Ectodermal cell (in vitro differentiated cells): ENCODE measurements at regions not wholly inside any gene's neighbourhood (a gene's known extent, or its start where the extent isn't known, plus 50 kb on each side); places are given as distances from the start of the nearest gene placed in this dataset.

ENCODE experiments used
- H3K27ac ChIP-seq: 2 replicates; pipeline ENCODE4 v1.7.0; 2013; ENCODE audit warnings: mild to moderate bottlenecking, low read depth, low read length; ENCODE audit not compliant: insufficient read depth, poor library complexity, severe bottlenecking
- H3K27me3 ChIP-seq: 2 replicates; pipeline ENCODE4 v1.7.0; 2013; ENCODE audit warnings: mild to moderate bottlenecking, low read length; ENCODE audit not compliant: insufficient read depth, control insufficient read depth, poor library complexity, severe bottlenecking
- H3K36me3 ChIP-seq: one replicate; pipeline ENCODE4 v1.7.0; 2013; ENCODE audit warnings: low read length; ENCODE audit not compliant: control insufficient read depth, insufficient read depth
- H3K4me1 ChIP-seq: one replicate; pipeline ENCODE4 v1.7.0; 2013; ENCODE audit warnings: low read length; ENCODE audit not compliant: control insufficient read depth, insufficient read depth
- H3K4me3 ChIP-seq: 2 replicates; pipeline ENCODE4 v1.7.0; 2013; ENCODE audit warnings: low read depth, low read length, control low read depth; ENCODE audit not compliant: insufficient read depth
- H3K9me3 ChIP-seq: 2 replicates; pipeline ENCODE4 v1.7.0; 2013; ENCODE audit warnings: mild to moderate bottlenecking, low read length, moderate library complexity; ENCODE audit not compliant: control insufficient read depth
- WGBS, 2 experiments: methylation state at CpG; one replicate each; pipeline ENCODE4 v1.1.7; 2013; ENCODE audit warnings: missing lambda C conversion rate in 2 of 2; 5-methylcytosine and 5-hydroxymethylcytosine counted together

DNA sequence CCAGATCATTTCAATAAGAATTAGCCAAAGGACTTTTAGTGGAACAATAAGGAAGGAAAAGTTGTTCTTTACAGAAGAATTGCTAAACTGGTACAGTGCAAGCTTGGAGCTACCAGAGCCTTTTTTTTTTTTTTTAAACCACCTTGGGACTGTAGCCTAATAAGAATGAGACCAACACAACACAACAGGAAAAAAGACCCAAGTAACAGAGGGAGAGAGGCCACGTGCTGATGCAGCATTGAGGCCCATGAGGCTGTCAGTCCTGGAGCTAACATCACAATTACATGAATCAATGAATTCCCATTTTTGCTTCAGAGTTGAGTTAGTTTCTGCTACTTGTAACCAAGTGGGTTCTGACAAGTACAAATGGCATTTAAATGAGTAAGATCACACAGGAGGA lies 149.0 kb upstream of the EEA1 start:
- WGBS, 2 experiments = 59% methylated on average over 1 of the region's 1 CpG; no CpG with 5 or more reads in 1 of the 2 experiments
- Histone ChIP-seq H3K27ac (no peak overlapping the region), H3K4me3 (no peak overlapping the region), H3K27me3 (no peaks in the 10 kb centered on the region), H3K4me1 (peaks cover 12% of the 10 kb centered on the region), H3K9me3 (peaks cover 3% of the 10 kb centered on the region), H3K36me3 (no peaks in the 10 kb centered on the region)

- no peaks in the 10 kb centered on the region for H3K27me3 ChIP-seq
- no peaks in the 10 kb centered on the region for H3K36me3 ChIP-seq
- 96 to 97% methylated on average over 8 of the region's 8 CpGs for WGBS, 2 experiments
- peaks cover 12% of the 10 kb centered on the region for H3K4me1 ChIP-seq
- H3K4me3 ChIP-seq = no peak overlapping the region
- H3K27ac ChIP-seq = no peak overlapping the region
- H3K9me3 ChIP-seq = peaks cover 3% of the 10 kb centered on the region
These were observed 149.5 kb upstream of the EEA1 start for GRCh38 chr12:93078577-93078976.

DNA sequence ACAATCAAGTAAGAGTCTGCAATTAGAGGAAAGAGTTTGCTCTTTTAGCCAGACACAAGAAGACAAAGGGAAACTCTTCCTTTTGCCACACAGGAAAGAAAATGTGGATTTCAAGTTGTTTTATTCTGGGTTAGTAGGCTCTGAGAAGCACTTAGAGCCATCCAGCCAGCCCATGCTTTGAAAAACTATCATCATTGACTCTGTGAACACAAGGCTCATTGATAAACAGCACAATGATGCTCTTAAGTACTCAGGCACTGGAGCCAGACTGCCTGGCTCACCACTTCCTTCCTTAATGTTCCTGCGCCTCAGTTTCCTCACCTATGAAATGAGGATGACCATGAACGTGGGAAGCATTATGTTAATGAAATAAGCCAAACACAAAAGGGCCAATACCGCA lies 150.2 kb upstream of the EEA1 start:
- H3K4me3 ChIP-seq = no peak overlapping the region
- H3K4me1 ChIP-seq = peaks cover 12% of the 10 kb centered on the region
- WGBS, 2 experiments = 93 to 95% methylated on average over 3 of the region's 3 CpGs
- H3K27ac ChIP-seq = no peak overlapping the region
- H3K36me3 ChIP-seq = no peaks in the 10 kb centered on the region
- no peaks in the 10 kb centered on the region for H3K27me3 ChIP-seq
- peaks cover 3% of the 10 kb centered on the region for H3K9me3 ChIP-seq

DNA sequence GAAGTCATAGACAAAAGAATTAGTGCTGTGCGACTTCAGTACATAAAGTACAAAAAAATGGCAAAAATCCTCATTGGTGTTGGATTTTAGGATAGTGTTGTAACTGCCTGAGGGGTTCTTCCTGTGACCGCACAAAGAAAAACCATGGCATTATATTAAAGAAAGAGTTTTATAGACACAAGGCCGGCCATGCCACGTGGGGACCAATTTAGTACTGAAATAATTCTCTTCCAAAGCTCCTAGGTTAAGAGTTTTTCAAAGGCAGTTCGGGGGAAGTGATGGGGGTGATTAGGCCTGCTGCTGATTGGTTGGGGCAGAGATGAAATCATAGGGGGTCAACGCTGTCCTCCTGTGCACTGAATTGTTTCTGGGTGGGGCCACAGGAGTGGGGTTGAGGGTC lies 150.9 kb upstream of the EEA1 start:
- no peak overlapping the region for H3K4me3 ChIP-seq
- 69 to 76% methylated on average over 6 of the region's 6 CpGs for WGBS, 2 experiments
- no peaks in the 10 kb centered on the region for H3K27me3 ChIP-seq
- H3K27ac ChIP-seq = no peak overlapping the region
- H3K4me1 ChIP-seq = peaks cover 12% of the 10 kb centered on the region
- H3K9me3 ChIP-seq = peaks cover 3% of the 10 kb centered on the region
- H3K36me3 ChIP-seq = no peaks in the 10 kb centered on the region

GRCh38 chr12:93080452-93080851 lies 151.4 kb upstream of the EEA1 start:
- Histone ChIP-seq H3K36me3 (no peaks in the 10 kb centered on the region), H3K27me3 (no peaks in the 10 kb centered on the region), H3K4me3 (no peak overlapping the region), H3K27ac (peak overlapping the region; percentile 11), H3K4me1 (peaks cover 12% of the 10 kb centered on the region), H3K9me3 (peaks cover 3% of the 10 kb centered on the region)
- 33 to 52% methylated on average over 2 of the region's 2 CpGs for WGBS, 2 experiments

GRCh38 chr12:93080994-93081809 lies 152.1 kb upstream of the EEA1 start:
- Histone ChIP-seq H3K4me1 (peaks cover 12% of the 10 kb centered on the region), H3K36me3 (no peaks in the 10 kb centered on the region), H3K4me3 (no peak overlapping the region), H3K9me3 (peaks cover 3% of the 10 kb centered on the region), H3K27me3 (no peaks in the 10 kb centered on the region), H3K27ac (peak overlapping the region; percentile 44)
- 66 to 73% methylated on average over 9 to 10 of the region's 10 CpGs for WGBS, 2 experiments

DNA sequence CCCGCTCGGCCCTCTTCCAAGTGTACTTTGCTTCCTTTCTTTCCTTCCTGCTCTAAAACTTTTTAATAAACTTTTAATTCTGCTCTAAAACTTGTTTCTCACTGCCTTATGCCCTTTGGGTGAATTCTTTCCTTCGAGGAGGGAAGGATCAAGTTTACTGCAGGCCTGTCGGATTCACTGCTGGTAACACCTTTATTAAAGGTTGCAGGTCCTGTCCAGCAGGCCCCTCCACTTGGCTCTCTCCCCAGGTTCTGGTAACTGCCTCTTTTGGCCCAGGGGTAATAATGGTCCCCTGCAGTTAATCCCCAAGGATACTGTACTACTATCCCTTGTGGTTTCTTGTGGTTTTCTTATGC lies 152.7 kb upstream of the EEA1 start:
- Histone ChIP-seq H3K9me3 (peaks cover 3% of the 10 kb centered on the region), H3K36me3 (no peaks in the 10 kb centered on the region), H3K27me3 (no peaks in the 10 kb centered on the region), H3K4me1 (peaks cover 12% of the 10 kb centered on the region), H3K4me3 (no peak overlapping the region), H3K27ac (no peak overlapping the region)
- WGBS, 2 experiments = 91 to 94% methylated on average over 4 of the region's 4 CpGs

DNA sequence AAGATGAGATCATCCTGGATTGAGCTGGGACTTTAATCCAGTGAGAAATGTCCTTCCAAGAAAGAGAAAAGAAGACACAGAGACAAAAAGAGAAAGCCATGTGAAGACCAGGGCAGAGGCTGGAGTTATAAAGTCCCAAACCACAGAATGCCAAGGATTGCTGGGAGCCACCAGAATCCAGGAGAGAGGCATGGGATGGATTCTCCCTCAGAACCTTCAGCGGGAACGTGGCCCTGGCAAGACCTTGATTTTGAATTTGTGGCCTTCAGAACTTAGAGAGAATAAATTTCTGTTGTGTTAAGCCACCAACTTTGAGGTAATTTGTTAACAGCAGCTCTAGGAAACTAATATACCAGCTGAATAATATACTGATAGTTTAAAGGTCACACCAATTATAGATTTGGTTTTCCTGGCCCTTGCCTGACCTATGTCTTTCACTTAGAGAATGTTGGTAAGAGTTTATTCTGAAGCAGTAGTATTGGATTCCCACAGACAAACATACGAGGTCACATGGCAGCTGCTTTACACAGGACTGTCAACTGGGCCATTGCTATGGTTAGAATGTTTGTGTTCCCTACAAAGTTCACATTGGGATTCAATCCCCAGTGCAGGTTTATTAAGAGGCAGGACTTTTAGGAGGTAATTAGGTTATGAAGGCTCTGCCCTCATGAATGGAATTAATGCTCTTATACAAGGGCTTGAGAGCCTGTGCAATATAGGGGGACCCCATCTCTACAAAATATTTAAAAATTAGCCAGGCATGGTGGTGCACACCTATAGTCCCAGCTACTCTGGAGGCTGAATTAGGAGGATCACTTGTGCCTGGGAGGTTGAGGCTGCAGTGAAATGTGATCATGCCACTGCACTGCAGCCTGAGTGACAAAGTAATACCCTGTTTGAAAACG lies 156.5 kb upstream of the EEA1 start:
- peaks cover 3% of the 10 kb centered on the region for H3K9me3 ChIP-seq
- 90 to 96% methylated on average over 4 of the region's 4 CpGs for WGBS, 2 experiments
- H3K4me1 ChIP-seq = peaks cover 9% of the 10 kb centered on the region
- no peak overlapping the region for H3K27ac ChIP-seq
- no peak overlapping the region for H3K4me3 ChIP-seq
- no peaks in the 10 kb centered on the region for H3K27me3 ChIP-seq
- H3K36me3 ChIP-seq = no peaks in the 10 kb centered on the region

DNA sequence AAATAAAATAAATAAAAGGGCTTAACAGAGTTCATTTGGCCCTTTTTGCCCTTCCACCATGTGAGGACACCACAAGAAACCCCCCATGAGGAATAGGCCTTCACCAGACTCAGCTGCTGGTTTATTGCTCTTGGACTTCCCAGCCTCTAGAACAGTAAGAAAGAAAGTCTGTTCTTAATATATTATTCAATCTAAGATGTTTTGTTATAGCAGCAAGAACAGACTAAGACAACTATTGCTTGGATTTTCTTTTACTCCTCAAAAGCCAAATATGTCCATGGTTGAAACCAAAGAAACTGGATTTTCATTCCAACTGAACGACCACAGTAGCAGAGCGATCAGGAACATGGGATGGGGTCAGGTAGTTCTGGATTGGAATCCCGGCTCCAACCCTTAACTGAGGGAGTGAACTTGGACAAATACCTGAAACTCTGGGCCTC lies 157.2 kb upstream of the EEA1 start:
- Histone ChIP-seq H3K36me3 (no peaks in the 10 kb centered on the region), H3K27ac (no peak overlapping the region), H3K27me3 (no peaks in the 10 kb centered on the region), H3K9me3 (peaks cover 3% of the 10 kb centered on the region), H3K4me1 (peaks cover 5% of the 10 kb centered on the region), H3K4me3 (no peak overlapping the region)
- WGBS, 2 experiments = 95 to 97% methylated on average over 3 of the region's 3 CpGs
